IPS DF 6.9 (cell line): ENCODE measurements at regions not wholly inside any gene's neighbourhood (a gene's known extent, or its start where the extent isn't known, plus 50 kb on each side); places are given as distances from the start of the nearest gene placed in this dataset.

Experiments
- DNase-seq: peaks from one replicate; pipeline ENCODE4 v3.0.0-alpha.2; 2013; ENCODE audit warnings: low read depth, low spot score
- H3K27ac ChIP-seq: one replicate; pipeline ENCODE4 v1.5.1; 2013; ENCODE audit warnings: low read length, control low read depth
- H3K27me3 ChIP-seq: 2 replicates; pipeline ENCODE4 v1.6.1; 2013; ENCODE audit warnings: mild to moderate bottlenecking, low read length; ENCODE audit not compliant: control insufficient read depth, insufficient read depth
- H3K36me3 ChIP-seq: 2 replicates; pipeline ENCODE4 v1.6.1; 2013; ENCODE audit warnings: low read length; ENCODE audit not compliant: control insufficient read depth, insufficient read depth
- H3K4me1 ChIP-seq: 2 replicates; pipeline ENCODE4 v1.6.1; 2013; ENCODE audit warnings: low read length; ENCODE audit not compliant: control insufficient read depth, insufficient read depth
- H3K4me3 ChIP-seq: 2 replicates; pipeline ENCODE4 v1.5.1; 2013; ENCODE audit warnings: mild to moderate bottlenecking, low read length
- H3K9me3 ChIP-seq: 2 replicates; pipeline ENCODE4 v1.6.1; 2013; ENCODE audit warnings: low read length, inconsistent platforms; ENCODE audit not compliant: control insufficient read depth, insufficient read depth
- WGBS: extraction: QIAGEN DNeasy Blood & Tissue Kit; methylation state at CpG from one replicate; pipeline ENCODE4 v1.1.7; 2013; ENCODE audit warnings: mixed read lengths, missing lambda C conversion rate; ENCODE audit not compliant: insufficient read length, insufficient coverage; 5-methylcytosine and 5-hydroxymethylcytosine counted together

DNA sequence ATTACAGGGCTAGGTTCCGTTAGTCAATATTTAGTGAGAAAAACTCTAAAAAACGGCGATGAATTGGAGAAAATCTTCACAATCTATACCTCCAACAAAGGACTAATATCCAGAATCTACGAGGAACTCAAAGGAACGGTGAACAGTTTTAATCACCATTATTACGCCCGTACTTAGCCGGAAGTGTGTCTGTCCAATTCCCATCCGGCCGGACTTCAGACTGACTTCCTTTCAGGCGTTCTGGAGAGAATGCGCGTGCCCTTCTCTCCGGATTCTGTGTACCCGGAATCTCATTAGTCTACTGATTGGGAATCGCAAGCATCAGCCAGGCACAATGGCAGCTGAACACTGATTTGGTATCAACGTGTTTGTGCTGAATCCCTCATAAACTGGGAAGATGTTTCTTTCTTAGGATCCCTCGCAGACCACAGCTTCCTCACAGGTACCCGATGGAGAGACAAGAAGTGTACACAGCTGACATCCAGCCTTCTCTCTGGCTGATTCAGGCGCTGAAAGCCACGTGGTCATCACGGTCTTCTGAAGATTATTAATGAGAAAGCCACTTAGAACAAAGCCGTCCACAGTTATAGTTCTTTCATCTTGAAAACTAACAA, 239.9 kb downstream of the ZNF516 start:
- no peak for DNase-seq
- Histone ChIP-seq H3K4me1 (peaks cover 5% of the 10 kb centered on the region; the same call in 1 of the 2 replicates), H3K27me3 (no peaks in the 10 kb centered on the region), H3K9me3 (no peaks in the 10 kb centered on the region), H3K4me3 (no peak overlapping the region), H3K36me3 (no peaks in the 10 kb centered on the region), H3K27ac (no peak overlapping the region)
- no CpG with 5 or more reads among the region's 23 CpGs for WGBS

DNA sequence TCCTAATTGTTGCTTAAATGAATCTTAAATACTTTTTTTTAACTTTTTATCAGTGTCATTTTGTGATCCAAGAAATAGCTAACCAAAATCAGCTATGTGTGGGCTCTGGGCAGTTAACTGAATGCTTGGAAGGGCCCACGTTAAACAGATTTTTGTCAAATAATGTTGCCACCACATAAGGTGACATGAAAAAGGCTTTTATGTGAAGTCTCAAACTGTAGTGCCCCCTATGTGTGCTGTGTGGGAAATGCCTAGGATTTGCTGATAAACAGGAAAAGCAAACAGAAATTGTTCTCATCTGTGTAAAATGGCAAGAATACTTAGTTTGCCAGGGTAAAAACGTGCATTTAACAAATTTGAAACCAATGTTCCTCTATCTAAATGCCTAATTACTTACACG, 242.2 kb downstream of the ZNF516 start:
- DNase-seq: no peak
- Histone ChIP-seq H3K4me3 (no peak overlapping the region), H3K27ac (no peak overlapping the region), H3K4me1 (no peaks in the 10 kb centered on the region), H3K27me3 (no peaks in the 10 kb centered on the region), H3K36me3 (no peaks in the 10 kb centered on the region), H3K9me3 (no peaks in the 10 kb centered on the region)
- 100% methylated on average over 1 of the region's 3 CpGs for WGBS

DNA sequence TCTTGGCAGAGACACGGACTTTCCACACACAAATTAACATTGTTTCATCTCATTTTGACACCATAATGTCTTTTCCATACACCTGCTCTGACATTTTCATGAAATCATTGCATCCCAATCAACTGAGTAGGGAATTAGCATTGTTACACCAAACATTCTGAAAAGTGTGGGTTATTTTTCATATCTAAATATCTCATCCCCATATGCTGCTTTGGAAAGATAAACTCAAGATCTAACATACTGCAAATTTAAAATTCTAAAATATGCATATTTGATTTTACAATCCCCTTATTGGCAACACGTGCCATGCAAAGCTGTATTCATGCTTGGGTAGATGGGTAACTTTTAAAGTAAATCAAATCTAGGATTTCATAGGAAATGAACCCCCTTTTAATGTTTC, 242.9 kb downstream of the ZNF516 start:
- no CpG with 5 or more reads among the region's 2 CpGs for WGBS
- Histone ChIP-seq H3K4me1 (no peaks in the 10 kb centered on the region), H3K4me3 (no peak overlapping the region), H3K27me3 (no peaks in the 10 kb centered on the region), H3K27ac (no peak overlapping the region), H3K36me3 (no peaks in the 10 kb centered on the region), H3K9me3 (no peaks in the 10 kb centered on the region)
- no peak for DNase-seq

DNA sequence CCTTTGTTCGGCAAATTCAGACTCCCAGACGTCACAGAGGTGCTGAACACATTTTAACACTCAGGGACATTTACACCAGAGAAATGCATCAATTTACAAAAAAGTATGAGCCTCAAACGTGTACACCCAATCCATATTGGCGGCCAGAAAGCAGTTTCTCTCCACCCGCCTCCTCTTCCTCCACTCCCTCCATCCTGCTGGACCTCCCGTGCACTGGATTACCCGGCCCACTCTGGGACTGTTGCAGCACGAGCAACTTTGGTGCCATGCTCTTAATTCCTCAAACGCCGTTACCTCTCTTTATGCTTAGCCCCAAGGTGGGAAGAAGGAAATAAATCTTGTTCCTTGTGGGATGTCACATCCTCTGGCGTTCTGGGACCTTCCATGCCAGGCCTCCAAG, 243.4 kb downstream of the ZNF516 start:
- no peaks in the 10 kb centered on the region for H3K4me1 ChIP-seq
- H3K27me3 ChIP-seq: no peaks in the 10 kb centered on the region
- no peaks in the 10 kb centered on the region for H3K9me3 ChIP-seq
- no peak overlapping the region for H3K27ac ChIP-seq
- H3K36me3 ChIP-seq: no peaks in the 10 kb centered on the region
- H3K4me3 ChIP-seq: no peak overlapping the region
- DNase-seq: no peak
- WGBS: no CpG with 5 or more reads among the region's 11 CpGs

DNA sequence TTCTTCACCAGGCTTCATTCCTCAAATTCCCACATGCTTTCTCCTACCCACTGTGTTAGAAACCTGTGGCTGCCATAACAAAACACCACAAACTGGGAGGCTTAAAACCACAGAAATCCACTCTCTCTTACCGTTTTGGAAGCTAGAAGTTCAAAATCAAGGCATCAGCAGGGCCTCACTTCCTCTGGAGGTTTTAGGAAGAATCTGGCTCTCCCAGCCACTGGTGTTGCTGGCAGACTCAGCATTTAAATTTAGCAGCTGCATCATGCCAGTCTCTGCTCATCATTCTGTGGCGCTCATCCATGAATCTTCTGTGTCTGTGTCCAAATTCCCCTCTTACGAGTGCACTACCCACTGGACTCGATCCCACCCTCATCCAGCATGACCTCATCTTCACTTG, 248.5 kb downstream of the ZNF516 start:
- Histone ChIP-seq H3K9me3 (no peaks in the 10 kb centered on the region), H3K4me1 (no peaks in the 10 kb centered on the region), H3K36me3 (no peaks in the 10 kb centered on the region), H3K27me3 (no peaks in the 10 kb centered on the region), H3K27ac (no peak overlapping the region), H3K4me3 (no peak overlapping the region)
- WGBS: no CpG with 5 or more reads among the region's 4 CpGs
- DNase-seq: no peak

DNA sequence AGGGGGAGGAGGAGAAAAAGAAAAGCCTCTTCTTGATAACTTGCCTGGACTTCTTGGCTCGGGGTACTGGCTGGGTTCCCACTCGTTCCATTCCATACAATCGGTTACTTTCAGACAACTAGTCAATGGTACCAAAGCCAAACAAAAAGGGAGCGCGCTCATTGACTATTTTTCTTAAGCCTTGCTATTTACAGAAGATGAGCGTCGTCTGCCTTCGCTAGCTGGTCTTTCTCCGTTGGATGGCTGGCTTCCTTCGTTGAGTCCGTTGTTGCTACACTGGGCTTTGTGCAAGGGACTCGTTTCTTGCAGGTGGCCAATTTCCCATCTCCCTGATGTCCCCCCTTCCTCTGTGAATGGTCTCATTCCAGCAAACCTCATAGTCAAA, 260.4 kb downstream of the ZNF516 start:
- Histone ChIP-seq H3K27ac (no peak overlapping the region), H3K27me3 (no peaks in the 10 kb centered on the region)

DNA sequence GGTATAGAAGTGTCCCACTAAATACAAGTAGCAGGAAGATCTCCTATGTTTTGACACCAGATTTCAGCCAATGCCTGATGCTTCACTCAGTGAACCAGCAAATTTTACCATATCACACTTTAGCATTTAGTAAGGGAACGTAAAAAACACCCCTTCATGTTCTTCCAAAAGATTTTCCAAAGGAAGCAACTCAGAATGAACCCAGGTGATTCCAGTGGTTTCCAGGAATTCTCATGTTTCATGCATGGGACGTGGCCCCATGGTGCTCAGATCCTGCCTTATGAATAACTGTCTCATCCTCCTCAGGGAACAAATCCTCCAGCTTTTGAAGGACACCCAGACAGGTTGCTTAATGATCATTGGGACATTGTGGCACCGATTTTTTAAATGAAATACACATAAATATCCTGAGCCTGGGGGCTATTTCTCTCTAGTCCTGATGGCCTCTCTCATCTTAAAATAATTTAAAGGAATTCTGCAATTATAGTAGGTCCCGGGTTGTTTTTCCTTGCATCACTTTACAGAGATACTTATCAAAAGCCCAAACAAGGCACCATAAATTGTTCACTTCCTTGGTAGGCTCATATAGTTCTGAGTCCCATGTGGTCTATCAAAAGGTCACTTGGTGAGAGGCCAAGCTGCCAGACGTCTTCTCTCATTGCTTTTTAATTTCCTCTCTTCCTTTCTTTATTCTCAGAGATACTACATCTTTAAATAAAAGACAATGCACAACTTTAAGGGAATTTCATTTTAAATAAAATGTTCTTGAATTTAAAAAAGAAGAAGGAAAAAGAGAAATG, 261.0 kb downstream of the ZNF516 start:
- Histone ChIP-seq H3K4me3 (no peak overlapping the region), H3K27me3 (no peaks in the 10 kb centered on the region), H3K9me3 (no peaks in the 10 kb centered on the region), H3K27ac (no peak overlapping the region), H3K4me1 (no peaks in the 10 kb centered on the region), H3K36me3 (no peaks in the 10 kb centered on the region)
- no CpG with 5 or more reads among the region's 5 CpGs for WGBS
- DNase-seq: no peak

More for the DNA sequence above, 260.4 kb downstream of the ZNF516 start:
- Histone ChIP-seq H3K36me3 (no peaks in the 10 kb centered on the region), H3K4me1 (no peaks in the 10 kb centered on the region), H3K9me3 (no peaks in the 10 kb centered on the region), H3K4me3 (no peak overlapping the region)
- no CpG with 5 or more reads among the region's 12 CpGs for WGBS
- DNase-seq: no peak

DNA sequence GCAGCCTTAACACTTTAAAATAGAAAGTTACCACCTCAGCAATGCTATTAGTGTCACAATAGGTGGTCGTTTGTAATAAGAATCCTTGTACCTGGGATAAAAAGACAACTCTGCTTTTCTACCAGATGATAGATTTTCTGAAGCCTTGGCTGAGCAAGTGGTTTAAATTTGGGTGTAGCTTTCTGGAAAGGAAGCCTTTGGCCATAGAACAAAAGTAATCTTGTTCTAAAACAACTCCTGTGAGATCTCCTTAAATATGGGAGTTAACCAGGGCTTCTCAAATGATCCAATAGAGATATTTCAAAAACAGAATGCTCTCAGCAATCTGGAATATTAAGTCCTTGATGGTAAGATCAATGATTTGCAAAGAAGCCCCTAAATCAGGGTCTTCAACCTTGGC, 261.6 kb downstream of the ZNF516 start:
- no CpG with 5 or more reads among the region's 1 CpG for WGBS
- Histone ChIP-seq H3K36me3 (no peaks in the 10 kb centered on the region), H3K4me3 (no peak overlapping the region), H3K27ac (no peak overlapping the region), H3K27me3 (no peaks in the 10 kb centered on the region), H3K9me3 (no peaks in the 10 kb centered on the region), H3K4me1 (no peaks in the 10 kb centered on the region)
- no peak for DNase-seq

DNA sequence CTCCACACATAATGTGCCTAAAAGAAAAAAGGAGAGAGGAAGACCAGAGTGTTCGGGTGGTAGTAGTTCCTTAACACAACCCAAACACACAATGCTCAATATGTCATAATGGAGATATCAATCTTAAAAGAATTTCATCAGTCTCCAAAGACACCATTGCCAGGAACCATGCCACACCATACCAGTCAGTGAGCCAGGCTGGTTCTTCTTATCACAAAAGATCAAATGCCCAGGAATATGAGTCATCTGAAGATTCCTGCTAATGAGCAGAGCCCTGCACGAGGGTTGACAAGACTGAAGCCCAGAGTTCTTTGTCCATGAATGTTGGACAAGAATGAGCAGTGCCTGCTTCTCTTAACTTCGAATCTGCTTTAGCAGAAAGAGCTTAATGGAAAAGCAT, 262.3 kb downstream of the ZNF516 start:
- Histone ChIP-seq H3K27ac (no peak overlapping the region), H3K9me3 (no peaks in the 10 kb centered on the region), H3K4me3 (no peak overlapping the region), H3K36me3 (no peaks in the 10 kb centered on the region), H3K27me3 (no peaks in the 10 kb centered on the region), H3K4me1 (no peaks in the 10 kb centered on the region; the same call in 1 of the 2 replicates)
- no CpG with 5 or more reads among the region's 3 CpGs for WGBS
- no peak for DNase-seq

DNA sequence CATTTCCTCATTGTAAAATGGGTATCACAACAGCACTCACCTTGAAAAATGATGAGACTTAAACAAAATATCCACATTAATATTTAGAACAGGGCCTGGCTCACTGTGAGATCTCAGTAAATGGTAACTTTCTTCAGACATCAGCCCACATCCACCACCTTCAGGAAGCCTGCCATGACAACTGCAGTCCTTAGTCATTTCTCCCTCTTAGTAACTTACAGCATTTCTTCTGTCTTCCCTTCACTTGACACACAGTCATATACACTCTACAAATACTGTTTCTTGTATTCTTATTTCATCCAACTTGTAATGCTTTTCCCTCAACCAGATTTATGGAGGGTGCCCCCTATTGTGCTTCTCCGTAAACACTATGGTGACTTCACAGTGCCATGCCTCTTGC, 263.0 kb downstream of the ZNF516 start:
- Histone ChIP-seq H3K27ac (no peak overlapping the region), H3K9me3 (no peaks in the 10 kb centered on the region), H3K27me3 (no peaks in the 10 kb centered on the region), H3K36me3 (no peaks in the 10 kb centered on the region), H3K4me1 (no peaks in the 10 kb centered on the region; the same call in 1 of the 2 replicates), H3K4me3 (no peak overlapping the region)
- DNase-seq: no peak
- no CpG with 5 or more reads among the region's 1 CpG for WGBS

DNA sequence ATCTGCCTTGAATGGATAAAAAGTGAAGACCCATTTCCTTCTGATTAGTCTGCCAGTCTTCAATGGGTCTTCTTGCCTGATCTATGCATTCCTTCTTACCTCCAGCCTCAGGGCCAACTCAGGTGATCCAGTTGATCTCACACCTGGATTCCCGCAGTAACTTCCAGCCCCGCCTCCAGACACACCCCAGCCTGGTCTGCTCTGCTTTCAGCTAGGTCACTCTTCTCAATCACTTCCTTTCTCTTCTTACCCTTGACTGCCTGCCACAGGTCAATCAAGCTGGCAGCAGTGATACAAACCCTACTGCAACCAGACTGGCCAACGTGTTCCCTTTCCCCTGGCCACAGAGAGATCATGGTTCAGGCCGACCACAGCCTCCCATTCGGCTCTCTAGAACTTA, 263.6 kb downstream of the ZNF516 start:
- Histone ChIP-seq H3K9me3 (no peaks in the 10 kb centered on the region), H3K27ac (no peak overlapping the region), H3K4me1 (no peaks in the 10 kb centered on the region; the same call in 1 of the 2 replicates), H3K27me3 (no peaks in the 10 kb centered on the region), H3K4me3 (no peak overlapping the region), H3K36me3 (no peaks in the 10 kb centered on the region)
- no CpG with 5 or more reads among the region's 5 CpGs for WGBS
- no peak for DNase-seq
